SKM-1 (cell line): ENCODE measurements at regions not wholly inside any gene's neighbourhood (a gene's known extent, or its start where the extent isn't known, plus 50 kb on each side); places are given as distances from the start of the nearest gene placed in this dataset.
"Not testable (repeated sequence)": the region's sequence is repeated elsewhere in the genome, so short reads cannot be mapped to it uniquely, and the experiment has no call there.

ENCODE experiments used
- DNase-seq: peaks from one replicate; lab custom pipeline; 2025; ENCODE audit not compliant: unreplicated experiment; lab: John Stamatoyannopoulos, UW

DNA sequence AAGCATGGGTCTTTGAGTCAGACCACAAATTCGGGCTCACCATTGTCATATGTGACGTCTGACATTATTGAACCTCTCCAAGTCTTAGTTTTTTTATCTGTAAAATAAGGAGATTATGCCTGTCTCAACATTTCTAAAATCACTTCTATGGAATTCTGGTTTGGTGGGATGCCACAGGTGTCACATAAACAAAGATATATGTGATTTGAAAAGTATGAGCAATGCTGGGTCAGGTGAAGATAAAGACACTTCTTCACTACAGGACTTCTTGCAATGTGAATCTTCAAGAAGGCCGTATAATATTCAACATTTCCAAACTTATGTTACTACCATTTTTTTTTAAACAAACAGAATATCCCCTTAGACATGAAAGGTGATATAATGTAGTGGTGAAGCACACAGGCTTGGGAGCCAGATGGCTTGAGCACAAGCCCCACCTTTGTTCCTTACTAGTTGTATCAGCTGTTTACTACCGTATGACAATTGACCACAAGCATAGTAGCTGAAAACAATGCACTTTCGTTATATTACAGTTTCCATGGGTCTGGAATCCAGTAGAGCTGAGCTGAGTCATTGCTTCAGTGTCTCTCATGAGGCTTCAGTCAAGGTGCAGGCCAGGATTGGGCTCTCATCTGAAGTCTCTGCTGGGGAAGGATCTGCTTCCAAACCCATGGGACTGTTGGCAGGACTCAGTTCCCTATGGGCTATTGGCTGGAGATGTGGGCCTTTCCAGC is 87.7 kb downstream of the UTP18 start:
- no peak for DNase-seq

DNA sequence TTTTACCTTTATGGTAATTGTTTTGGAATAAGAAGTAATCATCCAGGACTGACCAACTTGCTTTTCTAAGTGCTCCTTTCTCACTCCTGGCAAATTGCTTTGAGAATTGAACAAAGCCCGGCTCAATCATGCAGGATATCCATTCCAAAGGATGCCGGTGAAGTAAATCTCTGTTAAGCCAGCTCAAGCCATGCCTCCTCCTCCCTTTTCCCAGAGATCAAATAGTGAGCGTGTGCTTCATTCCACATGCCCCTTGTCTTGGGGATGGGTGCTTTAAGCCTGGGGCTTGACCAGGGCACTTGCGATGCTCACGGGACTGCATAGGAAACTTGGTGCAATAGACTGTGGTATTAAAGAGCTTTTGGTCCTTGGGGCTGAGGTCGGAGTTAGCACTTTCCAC is 90.7 kb downstream of the UTP18 start:
- no peak for DNase-seq

DNA sequence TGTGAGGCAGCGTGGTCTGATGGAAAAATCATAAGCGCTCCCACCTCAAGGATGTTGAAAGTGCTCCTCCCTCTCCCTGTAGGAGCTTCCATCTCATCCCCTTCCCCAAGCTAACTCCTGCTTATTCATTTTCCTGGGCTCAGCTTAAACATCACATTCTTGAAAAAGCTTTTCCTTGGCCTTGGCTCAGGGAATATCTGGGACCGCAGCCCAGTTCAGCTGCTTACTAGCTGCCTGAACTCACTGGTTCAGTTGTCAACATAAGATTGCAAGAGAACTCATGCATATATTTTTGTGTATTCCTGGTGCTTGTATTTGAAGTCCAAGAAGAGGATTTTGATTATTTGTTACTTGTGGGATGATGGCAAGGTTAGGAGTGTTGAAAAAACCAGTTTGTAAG is 91.5 kb downstream of the UTP18 start:
- no peak for DNase-seq

DNA sequence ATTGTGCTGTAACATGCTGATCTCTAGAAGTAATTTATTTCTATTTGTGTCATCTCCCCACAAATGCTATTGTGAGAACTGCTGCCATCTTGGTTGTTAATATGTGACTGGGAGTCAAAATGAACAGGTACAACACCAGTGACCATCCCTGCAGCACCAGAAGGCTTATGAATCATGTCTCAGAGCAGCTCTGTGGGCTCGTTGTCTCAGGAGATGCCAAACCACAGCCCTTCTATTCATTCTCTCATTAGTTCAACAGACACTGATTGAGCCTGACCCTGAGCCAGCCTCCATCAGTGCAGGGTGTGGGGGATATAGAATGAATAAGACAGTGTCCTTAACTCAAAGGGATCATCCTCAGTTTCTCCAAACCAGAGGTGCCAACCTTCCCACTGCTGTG is 92.5 kb downstream of the UTP18 start:
- DNase-seq: no peak

DNA sequence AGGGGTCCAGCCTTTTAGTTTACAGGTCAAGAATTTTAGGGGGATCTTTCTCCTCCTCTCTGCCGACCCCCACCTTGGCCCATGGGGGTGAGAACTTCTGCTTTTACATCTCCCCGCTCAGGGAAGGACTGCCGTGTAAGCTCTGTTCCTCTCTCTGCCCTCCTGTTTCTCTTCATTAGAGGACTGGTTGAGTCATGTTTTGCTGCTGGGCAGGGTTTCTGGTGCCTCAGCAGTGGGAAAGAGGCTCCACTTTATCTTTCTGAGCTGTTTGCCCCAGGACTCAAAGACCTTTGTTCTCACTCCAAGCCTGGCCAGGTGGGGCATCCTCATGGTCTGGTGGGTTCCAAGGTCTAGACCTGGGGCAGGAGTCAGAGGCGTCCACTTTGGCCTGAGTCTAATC is 93.0 kb downstream of the UTP18 start:
- DNase-seq: no peak

DNA sequence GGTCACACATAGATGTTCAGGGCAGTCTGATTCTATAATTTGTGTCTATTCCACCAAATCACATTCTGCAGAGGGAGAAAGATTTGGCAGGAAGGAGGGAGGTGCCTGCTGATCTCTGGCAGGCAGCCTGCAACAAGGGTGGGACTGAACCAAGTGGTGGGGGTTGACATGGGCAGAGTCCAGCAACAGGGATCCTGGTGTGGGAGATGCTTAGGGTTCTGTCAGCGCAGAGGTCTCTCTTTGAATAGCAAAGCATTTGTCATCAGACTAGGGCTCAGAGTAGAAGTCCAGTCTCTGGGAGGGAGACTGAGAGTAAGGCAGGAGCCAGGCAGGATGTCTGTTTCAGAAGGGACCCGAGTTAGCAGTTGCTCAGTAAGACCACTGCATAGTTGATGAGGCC is 94.6 kb downstream of the UTP18 start:
- no peak for DNase-seq

DNA sequence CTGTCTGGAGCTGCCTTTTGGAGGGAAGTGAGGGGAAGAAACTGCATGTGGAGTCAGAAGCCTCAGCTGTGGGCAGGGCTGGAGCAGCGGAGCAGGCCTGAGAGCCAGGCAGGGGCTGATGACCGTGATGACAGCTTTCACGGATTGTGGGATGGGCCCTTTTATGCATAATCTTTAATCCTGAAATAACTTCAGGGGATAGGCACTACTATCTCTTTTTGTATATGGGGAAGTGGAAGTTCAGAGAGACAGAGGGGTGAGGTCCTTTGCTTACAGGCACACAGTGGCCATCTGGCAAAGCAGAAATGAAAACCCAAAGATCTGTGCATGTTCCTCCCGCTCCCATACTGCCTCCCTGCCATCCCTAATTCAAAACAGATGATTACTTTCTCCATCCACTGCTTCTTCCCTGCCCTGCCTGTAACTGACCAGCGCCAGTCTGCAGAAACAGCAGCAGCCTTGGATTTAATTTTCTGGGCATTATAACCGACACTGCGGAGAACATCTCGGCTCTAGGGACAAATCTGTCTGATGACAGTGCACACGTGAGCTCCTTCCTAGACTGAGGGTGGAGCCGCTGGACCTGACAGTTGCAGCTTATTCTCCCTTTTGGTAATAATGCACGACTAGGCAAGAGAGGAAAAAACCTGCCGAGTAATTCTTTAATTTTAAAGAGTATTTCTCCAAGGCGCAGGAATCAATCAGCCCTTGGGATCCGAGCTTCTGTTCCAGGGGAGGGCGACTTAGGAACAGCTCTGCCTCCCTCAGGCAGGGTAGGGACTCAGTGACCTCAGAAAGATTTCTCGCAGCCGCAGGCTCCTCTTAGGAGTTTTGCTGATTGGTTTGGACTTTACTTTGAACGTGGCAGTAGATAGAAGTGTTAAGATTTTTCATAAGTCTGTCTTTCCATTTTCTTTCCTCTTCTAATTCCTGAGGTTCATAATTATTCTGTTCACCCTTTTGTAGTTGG is 95.4 kb downstream of the UTP18 start:
- DNase-seq: no peak

DNA sequence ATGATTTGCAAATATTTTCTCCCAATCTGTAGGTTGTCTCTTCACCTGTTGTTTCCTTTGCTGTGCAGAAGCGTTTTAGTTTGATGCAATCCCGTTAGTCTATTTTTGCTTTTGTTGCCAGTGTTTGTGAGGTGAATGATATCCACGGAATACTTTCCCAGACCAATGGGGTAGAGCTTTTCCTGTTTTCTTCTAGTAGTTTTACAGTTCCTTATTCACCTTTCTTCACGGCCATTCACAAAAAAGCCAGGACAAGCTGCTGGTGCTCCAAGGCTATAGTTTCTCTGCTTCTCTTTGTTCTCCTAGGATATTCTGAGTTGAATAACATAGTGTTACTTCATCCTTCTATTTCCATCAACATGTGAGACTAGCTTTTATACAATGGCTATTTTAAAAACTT is 98.7 kb downstream of the UTP18 start:
- DNase-seq: no peak

DNA sequence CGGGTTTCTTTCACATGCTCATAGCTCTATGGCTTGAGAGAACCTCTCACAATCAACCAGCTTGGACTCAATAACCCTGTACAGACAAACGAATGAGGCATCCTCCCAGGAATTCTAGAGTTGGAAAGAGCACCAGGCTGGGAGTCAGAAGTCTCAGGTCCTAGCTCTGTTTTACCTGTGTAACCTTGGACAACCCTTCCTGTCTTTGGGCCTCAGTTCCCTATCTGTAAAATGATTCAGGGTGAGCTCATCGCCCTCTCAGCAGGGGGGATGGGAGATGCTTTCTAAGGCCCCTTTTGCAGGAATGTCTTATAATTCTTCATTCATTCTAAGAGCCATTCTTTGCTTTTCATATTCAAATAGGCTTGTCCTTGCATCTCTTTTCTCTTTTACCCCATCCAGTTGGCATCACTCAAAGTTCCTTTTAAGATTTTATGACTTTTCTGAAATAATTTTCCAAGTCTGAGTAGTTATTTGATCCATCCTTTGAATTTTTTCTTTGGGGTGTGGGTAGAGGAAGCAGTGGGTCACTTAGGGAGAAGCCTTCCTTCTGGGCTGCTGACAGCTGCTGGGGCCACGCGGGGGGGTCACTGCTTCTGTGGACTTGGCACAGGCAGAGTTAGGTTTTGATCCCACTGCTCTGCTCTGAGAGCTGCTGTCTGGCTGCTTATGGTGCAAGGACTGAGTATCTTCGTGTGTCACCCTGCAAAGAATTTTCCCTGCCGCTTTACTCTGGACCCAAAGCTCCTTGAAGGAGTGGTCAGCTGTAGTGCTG is 102.7 kb downstream of the UTP18 start:
- DNase-seq: no peak

DNA sequence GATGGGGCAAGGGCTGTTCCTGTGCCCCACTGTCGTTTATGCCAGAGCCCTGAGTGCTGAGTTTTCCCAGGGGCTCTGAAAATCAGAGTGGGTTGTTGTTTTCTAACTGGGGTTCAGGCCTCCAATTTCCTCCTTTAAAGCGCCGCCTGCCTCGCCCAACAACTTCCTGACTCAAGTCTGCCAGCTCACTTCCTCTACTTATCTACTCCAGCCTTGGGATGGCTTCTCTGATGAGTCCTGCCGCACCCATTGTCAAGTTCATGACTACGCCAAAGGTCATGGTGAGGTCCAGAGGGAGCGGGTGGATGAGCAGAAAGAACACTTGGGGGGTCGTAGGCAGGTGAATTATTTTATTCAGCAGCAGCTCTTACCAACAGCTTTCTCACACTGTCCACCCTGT is 104.7 kb downstream of the UTP18 start:
- no peak for DNase-seq

DNA sequence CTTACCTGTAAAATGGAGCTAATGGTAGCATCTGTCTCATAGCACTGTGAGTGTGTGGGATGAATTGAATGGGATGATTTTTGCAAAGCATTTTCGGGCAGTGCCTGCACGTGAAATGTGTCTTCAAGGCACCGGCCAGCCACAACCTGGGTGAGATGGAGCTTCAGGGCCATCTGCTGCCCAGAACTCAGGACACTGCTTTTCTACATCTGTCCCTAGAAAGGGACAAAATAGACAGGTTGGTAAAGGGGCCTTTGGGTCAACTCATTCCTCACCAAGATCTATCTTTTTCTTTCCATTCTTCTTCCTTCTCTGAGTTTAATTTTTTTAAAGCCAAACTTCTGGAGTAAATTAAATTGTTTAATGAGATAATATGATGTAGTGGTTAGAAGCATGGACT is 106.5 kb downstream of the UTP18 start:
- no peak for DNase-seq

DNA sequence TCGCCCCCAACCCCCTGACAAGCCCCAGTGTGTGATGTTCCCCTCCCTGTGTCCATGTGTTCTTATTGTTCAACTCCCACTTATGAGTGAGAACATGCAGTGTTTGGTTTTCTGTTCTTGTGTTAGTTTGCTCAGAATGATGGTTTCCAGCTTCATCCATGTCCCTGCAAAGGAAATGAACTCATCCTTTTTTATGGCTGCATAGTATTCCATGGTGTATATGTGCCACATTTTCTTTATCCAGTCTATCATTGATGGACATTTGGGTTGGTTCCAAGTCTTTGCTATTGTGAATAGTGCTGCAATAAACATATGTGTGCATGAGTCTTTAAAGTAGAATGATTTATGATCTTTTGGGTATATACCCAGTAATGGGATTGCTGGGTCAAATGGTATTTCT is 107.5 kb downstream of the UTP18 start:
- not testable (repeated sequence) for DNase-seq

DNA sequence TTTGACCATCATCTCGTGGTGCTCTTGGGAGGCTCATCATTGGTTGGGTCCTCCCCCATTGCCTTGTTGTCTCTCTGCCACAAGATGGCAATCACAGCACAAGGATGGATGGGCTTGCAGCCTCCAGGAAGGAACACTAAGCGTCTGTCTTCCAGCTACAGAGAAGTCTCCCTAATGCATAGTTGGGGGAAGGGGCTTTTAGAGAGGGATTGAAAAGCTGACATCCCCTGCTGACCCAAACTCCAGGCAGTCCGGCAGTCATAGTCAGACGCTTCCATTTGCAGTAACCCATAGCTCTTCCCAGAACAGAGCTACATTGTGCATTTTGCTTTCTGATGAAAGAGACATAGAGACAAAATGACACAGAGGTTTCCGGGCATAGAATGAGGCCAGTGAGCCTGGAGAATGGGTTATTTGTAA is 111.4 kb downstream of the UTP18 start:
- no peak for DNase-seq

DNA sequence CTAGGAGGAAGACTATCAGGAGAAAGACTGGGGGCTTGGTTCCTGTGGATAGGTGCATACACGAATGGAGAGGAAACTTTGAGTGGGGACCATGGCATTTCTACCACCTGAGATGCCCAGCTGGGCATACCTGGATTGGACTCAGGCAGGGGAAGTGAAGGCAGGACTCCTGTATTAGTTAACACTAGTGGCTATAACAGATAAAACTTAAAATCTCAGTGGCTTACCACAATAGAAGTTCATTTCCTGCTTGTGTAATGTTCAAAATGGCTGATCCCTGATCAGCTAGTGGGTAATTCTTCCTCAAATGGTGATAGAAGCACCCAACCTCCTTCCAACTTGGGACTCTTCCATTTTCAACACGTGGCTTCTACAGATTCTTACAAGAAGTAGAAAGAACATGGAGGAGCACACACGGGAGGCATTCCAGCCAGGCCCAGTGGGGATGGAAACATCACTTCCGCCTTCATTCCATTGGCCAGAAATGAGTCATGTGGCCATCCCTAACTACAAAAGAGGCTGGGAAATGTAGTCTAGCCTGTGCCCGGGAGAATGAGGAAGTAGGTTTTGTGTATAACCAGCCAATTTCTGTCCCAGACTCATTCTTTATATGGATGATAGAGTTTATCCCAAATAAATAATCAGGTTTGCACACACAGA is 112.1 kb downstream of the UTP18 start:
- DNase-seq: peak; percentile 45

DNA sequence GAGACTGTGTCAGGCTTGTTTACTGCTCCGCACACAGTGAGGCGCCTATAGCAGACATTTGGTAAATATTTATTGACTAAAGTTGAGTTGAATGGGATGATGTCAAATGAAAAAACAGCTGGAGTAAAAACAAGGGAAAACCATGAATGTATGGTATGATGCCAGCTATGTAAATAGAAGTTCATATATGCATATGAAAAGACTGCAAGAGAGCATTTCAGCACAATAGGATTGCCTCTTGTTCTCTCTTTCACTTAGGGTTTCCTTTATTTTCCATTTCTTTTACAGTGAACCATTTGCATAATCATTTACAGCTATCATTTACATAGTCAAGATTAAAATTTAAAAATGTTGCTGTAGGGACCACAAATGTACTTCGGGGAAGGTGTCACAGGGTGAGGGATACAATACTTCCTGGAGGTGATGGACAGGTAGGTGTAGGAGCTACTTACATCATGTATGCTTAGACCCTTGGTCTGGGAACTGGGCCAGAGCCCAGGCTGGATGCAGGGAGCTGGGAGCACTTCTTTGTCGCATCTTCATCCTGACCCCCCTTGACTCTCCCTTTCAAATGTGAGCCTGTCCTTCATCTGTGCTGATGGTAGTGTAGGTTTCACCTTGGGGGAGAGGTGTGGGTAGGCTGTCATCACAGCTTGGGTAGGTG is 113.3 kb downstream of the UTP18 start:
- no peak for DNase-seq

DNA sequence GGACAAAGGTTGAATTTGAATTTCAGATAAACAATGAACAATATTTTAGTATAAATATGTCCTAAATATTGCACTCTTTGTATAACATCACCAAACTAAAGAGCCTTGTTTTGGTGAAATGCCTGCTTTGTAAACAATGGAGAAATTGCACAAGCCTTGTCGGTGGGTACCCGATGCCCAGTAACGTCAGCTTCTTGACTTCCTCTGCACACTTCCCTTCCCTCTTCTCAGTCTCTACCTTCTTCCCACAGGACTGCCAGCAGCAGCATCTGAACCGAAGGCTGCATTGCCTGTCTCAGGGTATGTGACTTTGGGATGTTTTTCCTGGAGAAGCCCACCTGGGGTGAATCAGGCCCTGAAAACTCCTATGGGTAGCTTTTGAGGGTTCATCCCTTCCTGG is 113.9 kb downstream of the UTP18 start:
- no peak for DNase-seq

DNA sequence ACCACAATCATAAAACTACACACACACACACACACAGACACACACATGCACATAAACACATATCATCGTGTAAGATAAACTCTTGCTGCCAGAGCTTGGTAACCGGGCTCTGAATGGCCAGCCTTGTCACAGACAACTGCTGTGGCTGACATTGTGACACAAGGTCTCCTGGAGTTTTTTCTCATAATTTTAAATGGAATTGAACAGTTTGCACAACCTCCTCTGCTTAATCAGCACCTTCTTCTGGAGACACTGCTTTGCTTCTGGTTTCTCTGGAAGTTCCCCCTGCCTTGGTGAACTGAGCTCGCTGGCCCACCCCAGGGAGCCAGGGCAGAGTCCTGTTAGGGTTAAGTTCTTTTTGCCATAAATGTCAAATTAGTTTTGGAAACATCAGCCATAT is 115.4 kb downstream of the UTP18 start:
- no peak for DNase-seq

DNA sequence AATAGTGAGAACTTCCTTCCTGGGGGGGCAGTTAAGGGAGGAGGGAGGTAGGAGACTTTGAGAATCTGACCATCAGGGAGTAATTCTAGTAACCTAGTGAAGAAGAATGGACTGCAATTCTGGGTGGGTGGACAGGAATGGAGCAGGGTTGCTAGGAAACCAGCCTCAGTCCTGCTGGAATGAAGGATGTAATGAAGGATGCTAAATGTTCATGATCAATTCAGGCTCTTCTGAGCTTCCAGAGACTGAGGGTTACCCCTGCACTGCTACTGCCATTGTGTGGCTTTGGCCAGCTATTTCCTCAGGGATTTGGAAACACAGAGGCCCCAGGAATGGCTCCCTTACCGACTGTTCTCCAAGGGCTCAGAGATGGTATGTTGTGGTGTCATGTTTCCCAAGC is 116.4 kb downstream of the UTP18 start:
- no peak for DNase-seq

DNA sequence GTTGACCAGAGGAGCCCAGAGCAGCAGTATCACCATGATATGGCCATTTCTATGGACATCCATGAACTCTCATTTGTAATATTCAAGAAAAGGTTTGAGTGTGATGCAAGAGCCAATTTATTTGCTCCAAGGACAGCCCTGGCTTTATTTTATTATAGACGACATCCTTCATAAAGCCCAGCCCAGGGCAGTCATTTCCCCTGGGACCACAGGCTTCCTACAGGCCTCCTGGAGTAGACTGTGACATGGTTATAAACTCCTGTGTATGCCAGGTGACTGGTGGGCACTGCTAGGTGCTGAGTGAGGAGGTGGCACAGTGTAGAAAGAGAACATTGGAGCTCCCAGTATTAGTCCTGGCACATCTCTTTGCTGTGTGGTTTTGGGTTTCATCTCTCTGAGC is 120.9 kb downstream of the UTP18 start:
- DNase-seq: no peak

DNA sequence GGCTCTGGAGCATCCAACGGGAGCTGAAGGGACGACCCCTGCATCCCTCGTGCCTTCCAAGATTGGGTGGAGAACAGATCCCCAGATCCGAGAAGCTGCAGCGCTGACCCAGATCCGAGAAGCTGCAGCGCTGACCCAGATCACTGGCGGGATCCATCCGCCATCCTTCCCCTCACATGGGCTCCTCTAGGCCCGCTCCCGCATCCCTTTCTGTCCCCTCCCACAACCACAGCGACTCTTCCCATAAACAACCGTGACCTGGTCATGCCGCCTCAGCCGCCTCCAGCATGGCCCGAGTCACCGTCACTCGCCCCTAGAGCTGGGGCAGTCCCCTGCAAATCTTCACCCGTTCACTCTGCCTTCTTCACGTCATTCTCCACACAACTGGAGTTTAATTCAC is 124.9 kb downstream of the UTP18 start:
- DNase-seq: no peak

DNA sequence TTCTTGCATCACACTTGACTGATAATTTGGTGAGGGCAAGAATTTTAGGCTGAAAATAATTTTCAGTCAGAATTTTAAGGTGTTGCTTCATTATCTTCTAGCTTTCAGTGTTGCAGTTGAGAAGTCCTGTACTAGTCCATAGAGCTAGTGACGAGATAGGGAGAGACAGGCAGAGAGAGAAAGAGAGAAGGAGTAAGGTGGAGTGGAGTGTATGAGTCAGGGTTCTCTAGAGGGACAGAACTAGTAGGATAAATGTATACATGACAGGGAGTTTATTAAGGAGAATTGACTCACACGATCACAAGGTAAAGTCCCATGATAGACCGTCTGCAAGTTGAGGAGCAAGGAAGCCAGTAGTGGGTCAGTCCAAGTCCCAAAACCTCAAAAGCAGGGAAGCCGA is 127.2 kb downstream of the UTP18 start:
- DNase-seq: no peak
